Esophagus squamous epithelium (tissue), 4 donors: ENCODE measurements at regions not wholly inside any gene's neighbourhood (a gene's known extent, or its start where the extent isn't known, plus 50 kb on each side); places are given as distances from the start of the nearest gene placed in this dataset.

Experiments
- POLR2A ChIP-seq, 4 donors: fragments of 450-650 bp; IDR thresholded peaks; one replicate each; pipeline ENCODE4 v1.6.1; 2017; ENCODE audit warnings: antibody characterized with exemption in 4 of 4, mild to moderate bottlenecking in 4 of 4, moderate library complexity in 3 of 4
- TF ChIP-seq, protein P1 (sequence below), 6 experiments: fragments of 450-650 bp in 4 of 6; fragments of 200-600 bp in 2 of 6; sonication (generic) in 2 of 6; IDR thresholded peaks; one replicate each; pipeline ENCODE4 v1.5.1; 2016 to 2019; ENCODE audit warnings: antibody characterized with exemption in 6 of 6, mild to moderate bottlenecking in 4 of 6, moderate library complexity in 4 of 6

DNA sequence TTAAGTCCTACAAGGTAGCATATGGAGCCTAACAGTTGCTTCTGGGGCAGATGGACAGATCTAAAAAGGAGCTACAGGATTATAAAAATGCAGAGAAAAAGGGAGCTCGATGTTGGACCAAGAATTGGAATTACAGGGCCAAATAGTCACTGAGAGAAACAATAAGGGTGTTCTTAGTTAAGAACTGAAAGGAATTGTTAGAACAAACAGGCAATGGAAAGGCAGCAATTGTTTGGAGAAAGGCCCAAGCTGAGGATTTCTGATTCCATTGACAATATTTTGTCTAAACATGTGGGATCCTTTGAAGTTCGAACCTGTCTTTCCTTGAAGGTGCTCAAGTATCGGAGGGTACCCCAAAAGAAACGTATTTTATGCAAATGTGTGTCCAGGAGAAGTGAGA lies 513.6 kb upstream of the CDH8 start:
- TF ChIP-seq POLR2A (IDR thresholded peaks at IDR 0.05): no peak
- TF ChIP-seq, protein P1, sequence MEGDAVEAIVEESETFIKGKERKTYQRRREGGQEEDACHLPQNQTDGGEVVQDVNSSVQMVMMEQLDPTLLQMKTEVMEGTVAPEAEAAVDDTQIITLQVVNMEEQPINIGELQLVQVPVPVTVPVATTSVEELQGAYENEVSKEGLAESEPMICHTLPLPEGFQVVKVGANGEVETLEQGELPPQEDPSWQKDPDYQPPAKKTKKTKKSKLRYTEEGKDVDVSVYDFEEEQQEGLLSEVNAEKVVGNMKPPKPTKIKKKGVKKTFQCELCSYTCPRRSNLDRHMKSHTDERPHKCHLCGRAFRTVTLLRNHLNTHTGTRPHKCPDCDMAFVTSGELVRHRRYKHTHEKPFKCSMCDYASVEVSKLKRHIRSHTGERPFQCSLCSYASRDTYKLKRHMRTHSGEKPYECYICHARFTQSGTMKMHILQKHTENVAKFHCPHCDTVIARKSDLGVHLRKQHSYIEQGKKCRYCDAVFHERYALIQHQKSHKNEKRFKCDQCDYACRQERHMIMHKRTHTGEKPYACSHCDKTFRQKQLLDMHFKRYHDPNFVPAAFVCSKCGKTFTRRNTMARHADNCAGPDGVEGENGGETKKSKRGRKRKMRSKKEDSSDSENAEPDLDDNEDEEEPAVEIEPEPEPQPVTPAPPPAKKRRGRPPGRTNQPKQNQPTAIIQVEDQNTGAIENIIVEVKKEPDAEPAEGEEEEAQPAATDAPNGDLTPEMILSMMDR (IDR thresholded peaks at IDR 0.05): no peak
